ENCODE measurements at regions not wholly inside any gene's neighbourhood (a gene's known extent, or its start where the extent isn't known, plus 50 kb on each side); places are given as distances from the start of the nearest gene placed in this dataset.
A peak's percentile ranks its signal among the peaks of the same experiment; 100 is the strongest.

- H4K8ac ChIP-seq (ENCODE audit: low read depth, low read length) = no peak overlapping the region
- no peak for DNase-seq (ENCODE audit: low spot score)
- H4K91ac ChIP-seq (ENCODE audit: low read depth, low read length, poor library complexity) = no peak overlapping the region
- H3K27me3 ChIP-seq (ENCODE audit: control insufficient read depth in 3 of 3, insufficient read depth in 3 of 3, low read depth in 1 of 3, low read length in 3 of 3) = no peaks in the 10 kb centered on the region
- no peak overlapping the region for H3K27ac ChIP-seq (replicated peaks; ENCODE audit: low read length)
- H3K4ac ChIP-seq (ENCODE audit: low read length) = no peak overlapping the region
- H3K18ac ChIP-seq (ENCODE audit: low read length) = no peak overlapping the region
- no peak overlapping the region for H3K9ac ChIP-seq (ENCODE audit: low read depth, low read length, poor library complexity)
- peaks cover 0 to 2% of the 10 kb centered on the region in 2 donors for H3K4me1 ChIP-seq (ENCODE audit: control insufficient read depth in 2 of 2, insufficient read depth in 1 of 2, low read depth in 1 of 2, low read length in 2 of 2)
- H3K14ac ChIP-seq (ENCODE audit: low read length) = no peak overlapping the region
- no CpG with 5 or more reads among the region's 3 CpGs for WGBS, 2 donors (ENCODE audit: extremely low coverage in 2 of 2, insufficient read length in 2 of 2, insufficient replicate concordance in 1 of 2)
- peak overlapping the region; percentile 76 for H2AFZ ChIP-seq (ENCODE audit: low read length)
- no peak overlapping the region for H2AK5ac ChIP-seq (ENCODE audit: low read depth, low read length)
- no peak overlapping the region for H3K23ac ChIP-seq (ENCODE audit: low read depth, low read length, poor library complexity)
- no peak overlapping the region for H2BK12ac ChIP-seq (ENCODE audit: low read length)
- H2BK120ac ChIP-seq (ENCODE audit: low read depth, low read length) = no peak overlapping the region
- peaks cover 8 to 57% of the 10 kb centered on the region in 2 donors for H3K36me3 ChIP-seq (replicated peaks in 1 of 2; ENCODE audit: control insufficient read depth in 2 of 2, insufficient read depth in 2 of 2, low read length in 2 of 2)
- H3K9me3 ChIP-seq (replicated peaks in 1 of 2; ENCODE audit: control insufficient read depth in 2 of 2, insufficient read depth in 1 of 2, low read depth in 1 of 2, low read length in 2 of 2) = peaks cover 0 to 6% of the 10 kb centered on the region in 2 donors
- no peak overlapping the region for H3K4me2 ChIP-seq (ENCODE audit: insufficient read depth, low read length, poor library complexity, severe bottlenecking)
- H3K4me3 ChIP-seq (ENCODE audit: low read length in 2 of 2) = no peak overlapping the region
- no peak overlapping the region for H2BK5ac ChIP-seq (ENCODE audit: low read length)
- no peak overlapping the region for H2BK15ac ChIP-seq (ENCODE audit: low read length)
- H3K79me1 ChIP-seq (ENCODE audit: low read depth, low read length) = no peaks in the 10 kb centered on the region
Measured at GRCh38 chrX:131735127-131735526, 191.3 kb downstream of the OR13H1 start.

- DNase-seq (ENCODE audit: low spot score) = no peak
- no peak overlapping the region for H2AFZ ChIP-seq (ENCODE audit: low read length)
- no peaks in the 10 kb centered on the region for H3K79me1 ChIP-seq (ENCODE audit: low read depth, low read length)
- no peak overlapping the region for H2BK5ac ChIP-seq (ENCODE audit: low read length)
- H3K4me1 ChIP-seq (ENCODE audit: control insufficient read depth in 2 of 2, insufficient read depth in 1 of 2, low read depth in 1 of 2, low read length in 2 of 2) = no peaks in the 10 kb centered on the region
- no peak overlapping the region for H3K4me2 ChIP-seq (ENCODE audit: insufficient read depth, low read length, poor library complexity, severe bottlenecking)
- H2BK120ac ChIP-seq (ENCODE audit: low read depth, low read length) = no peak overlapping the region
- no peaks in the 10 kb centered on the region for H3K27me3 ChIP-seq (ENCODE audit: control insufficient read depth in 3 of 3, insufficient read depth in 3 of 3, low read depth in 1 of 3, low read length in 3 of 3)
- peaks cover 16 to 66% of the 10 kb centered on the region in 2 donors for H3K36me3 ChIP-seq (replicated peaks in 1 of 2; ENCODE audit: control insufficient read depth in 2 of 2, insufficient read depth in 2 of 2, low read length in 2 of 2)
- H2BK15ac ChIP-seq (ENCODE audit: low read length) = no peak overlapping the region
- H2BK12ac ChIP-seq (ENCODE audit: low read length) = no peak overlapping the region
- H3K14ac ChIP-seq (ENCODE audit: low read length) = no peak overlapping the region
- H3K27ac ChIP-seq (replicated peaks; ENCODE audit: low read length) = no peak overlapping the region
- H3K18ac ChIP-seq (ENCODE audit: low read length) = no peak overlapping the region
- no CpG with 5 or more reads among the region's 2 CpGs for WGBS, 2 donors (ENCODE audit: extremely low coverage in 2 of 2, insufficient read length in 2 of 2, insufficient replicate concordance in 1 of 2)
- H3K23ac ChIP-seq (ENCODE audit: low read depth, low read length, poor library complexity) = no peak overlapping the region
- H2AK5ac ChIP-seq (ENCODE audit: low read depth, low read length) = no peak overlapping the region
- H3K9me3 ChIP-seq (replicated peaks in 1 of 2; ENCODE audit: control insufficient read depth in 2 of 2, insufficient read depth in 1 of 2, low read depth in 1 of 2, low read length in 2 of 2) = peaks cover 2 to 9% of the 10 kb centered on the region in 2 donors
- no peak overlapping the region for H4K91ac ChIP-seq (ENCODE audit: low read depth, low read length, poor library complexity)
- no peak overlapping the region for H4K8ac ChIP-seq (ENCODE audit: low read depth, low read length)
- no peak overlapping the region for H3K4me3 ChIP-seq (ENCODE audit: low read length in 2 of 2)
- H3K9ac ChIP-seq (ENCODE audit: low read depth, low read length, poor library complexity) = no peak overlapping the region
- H3K4ac ChIP-seq (ENCODE audit: low read length) = no peak overlapping the region
Measured at GRCh38 chrX:131739823-131740222, 195.9 kb downstream of the OR13H1 start.

- H3K4ac ChIP-seq (ENCODE audit: low read length) = no peak overlapping the region
- no peak overlapping the region for H2BK120ac ChIP-seq (ENCODE audit: low read depth, low read length)
- H3K9me3 ChIP-seq (replicated peaks in 1 of 2; ENCODE audit: control insufficient read depth in 2 of 2, insufficient read depth in 1 of 2, low read depth in 1 of 2, low read length in 2 of 2) = peaks cover 2 to 9% of the 10 kb centered on the region in 2 donors
- no peak for DNase-seq (ENCODE audit: low spot score)
- H3K4me2 ChIP-seq (ENCODE audit: insufficient read depth, low read length, poor library complexity, severe bottlenecking) = no peak overlapping the region
- peak overlapping the region; percentile 89 for H2AFZ ChIP-seq (ENCODE audit: low read length)
- H3K23ac ChIP-seq (ENCODE audit: low read depth, low read length, poor library complexity) = no peak overlapping the region
- no peak overlapping the region for H2BK5ac ChIP-seq (ENCODE audit: low read length)
- H2AK5ac ChIP-seq (ENCODE audit: low read depth, low read length) = no peak overlapping the region
- H4K91ac ChIP-seq (ENCODE audit: low read depth, low read length, poor library complexity) = no peak overlapping the region
- WGBS, 2 donors (ENCODE audit: extremely low coverage in 2 of 2, insufficient read length in 2 of 2, insufficient replicate concordance in 1 of 2) = no CpG with 5 or more reads among the region's 12 CpGs
- peak overlapping the region in 1 of 2 donors; percentile 49 for H3K4me3 ChIP-seq (ENCODE audit: low read length in 2 of 2)
- H3K14ac ChIP-seq (ENCODE audit: low read length) = no peak overlapping the region
- no peak overlapping the region for H3K9ac ChIP-seq (ENCODE audit: low read depth, low read length, poor library complexity)
- H3K27ac ChIP-seq (replicated peaks; ENCODE audit: low read length) = no peak overlapping the region
- peaks cover 16 to 64% of the 10 kb centered on the region in 2 donors for H3K36me3 ChIP-seq (replicated peaks in 1 of 2; ENCODE audit: control insufficient read depth in 2 of 2, insufficient read depth in 2 of 2, low read length in 2 of 2)
- no peak overlapping the region for H2BK15ac ChIP-seq (ENCODE audit: low read length)
- no peaks in the 10 kb centered on the region for H3K79me1 ChIP-seq (ENCODE audit: low read depth, low read length)
- H3K27me3 ChIP-seq (ENCODE audit: control insufficient read depth in 3 of 3, insufficient read depth in 3 of 3, low read depth in 1 of 3, low read length in 3 of 3) = no peaks in the 10 kb centered on the region
- H4K8ac ChIP-seq (ENCODE audit: low read depth, low read length) = no peak overlapping the region
- no peak overlapping the region for H3K18ac ChIP-seq (ENCODE audit: low read length)
- no peaks in the 10 kb centered on the region for H3K4me1 ChIP-seq (ENCODE audit: control insufficient read depth in 2 of 2, insufficient read depth in 1 of 2, low read depth in 1 of 2, low read length in 2 of 2)
- H2BK12ac ChIP-seq (ENCODE audit: low read length) = no peak overlapping the region
Measured at GRCh38 chrX:131741103-131741581, 197.3 kb downstream of the OR13H1 start.

GRCh38 chrX:131745942-131746489 is 202.1 kb downstream of the OR13H1 start:
- Histone ChIP-seq H4K8ac (ENCODE audit: low read depth, low read length) (no peak overlapping the region), H3K9ac (ENCODE audit: low read depth, low read length, poor library complexity) (no peak overlapping the region), H2BK120ac (ENCODE audit: low read depth, low read length) (no peak overlapping the region), H3K4ac (ENCODE audit: low read length) (no peak overlapping the region), H2BK5ac (ENCODE audit: low read length) (no peak overlapping the region), H2AK5ac (ENCODE audit: low read depth, low read length) (no peak overlapping the region), H3K4me1 (ENCODE audit: control insufficient read depth in 2 of 2, insufficient read depth in 1 of 2, low read depth in 1 of 2, low read length in 2 of 2) (no peaks in the 10 kb centered on the region), H3K79me1 (ENCODE audit: low read depth, low read length) (no peaks in the 10 kb centered on the region), H3K18ac (ENCODE audit: low read length) (no peak overlapping the region), H3K36me3 (replicated peaks in 1 of 2; ENCODE audit: control insufficient read depth in 2 of 2, insufficient read depth in 2 of 2, low read length in 2 of 2) (peaks cover 20 to 84% of the 10 kb centered on the region in 2 donors), H3K4me2 (ENCODE audit: insufficient read depth, low read length, poor library complexity, severe bottlenecking) (no peak overlapping the region), H3K9me3 (replicated peaks in 1 of 2; ENCODE audit: control insufficient read depth in 2 of 2, insufficient read depth in 1 of 2, low read depth in 1 of 2, low read length in 2 of 2) (peaks cover 0 to 4% of the 10 kb centered on the region in 2 donors), H3K27ac (replicated peaks; ENCODE audit: low read length) (no peak overlapping the region), H3K14ac (ENCODE audit: low read length) (no peak overlapping the region), H2AFZ (ENCODE audit: low read length) (peak overlapping the region; percentile 74), H4K91ac (ENCODE audit: low read depth, low read length, poor library complexity) (no peak overlapping the region), H3K23ac (ENCODE audit: low read depth, low read length, poor library complexity) (no peak overlapping the region), H3K4me3 (ENCODE audit: low read length in 2 of 2) (peak overlapping the region in 1 of 2 donors; percentile 10), H2BK15ac (ENCODE audit: low read length) (no peak overlapping the region), H3K27me3 (ENCODE audit: control insufficient read depth in 3 of 3, insufficient read depth in 3 of 3, low read depth in 1 of 3, low read length in 3 of 3) (no peaks in the 10 kb centered on the region), H2BK12ac (ENCODE audit: low read length) (no peak overlapping the region)
- DNase-seq (ENCODE audit: low spot score) = no peak
- no CpG with 5 or more reads among the region's 5 CpGs for WGBS, 2 donors (ENCODE audit: extremely low coverage in 2 of 2, insufficient read length in 2 of 2, insufficient replicate concordance in 1 of 2)
